K562 (cell line): ENCODE measurements at regions not wholly inside any gene's neighbourhood (a gene's known extent, or its start where the extent isn't known, plus 50 kb on each side); places are given as distances from the start of the nearest gene placed in this dataset.

Experiments
- ATAC-seq: fragments of 200-7000 bp; cut with Tn5 transposase; 3 replicates; pipeline ENCODE4 v1.9.1; 2020; ENCODE audit warnings: moderate library complexity
- BruUV-seq: library from RNA; stranded (reverse); fragments of 400-500 nt; replicated peaks from 2 replicates; lab custom pipeline; 2021; lab: Mats Ljungman, UMichigan
- CTCF ChIA-PET: fragments of 300-600 bp; formaldehyde crosslinking; extraction: SDS; loops from one replicate; lab custom pipeline; 2021; ENCODE audit warnings: low intra/inter-chr PET ratio; lab: Yijun Ruan, JAX
- POLR2A ChIA-PET: fragments of 300-600, 350-650 bp; sonication (Branson Sonifier 250); formaldehyde crosslinking; extraction: SDS; loops from one replicate; lab custom pipeline; 2021; ENCODE audit warnings: antibody characterized with exemption, inconsistent platforms; lab: Yijun Ruan, JAX
- DNase-seq, 4 experiments: peaks; one replicate each; pipeline versions ENCODE4 v3.0.0 to v3.0.0-alpha.2; 2011 to 2018; ENCODE audit warnings: low spot score in 3 of 4, mixed read lengths in 3 of 4; ENCODE audit errors: extremely low read depth in 1 of 4
- FAIRE-seq: peaks from 2 replicates; lab custom pipeline; 2011; peaks lifted over from hg19 to GRCh38; lab: Jason Lieb, UNC
- H2AFZ ChIP-seq: 2 replicates; pipeline ENCODE4 v1.6.0; 2011; ENCODE audit warnings: low read depth, low read length, control low read depth, inconsistent platforms
- H3K27ac ChIP-seq: fragments of 200-600 bp; 3 replicates; pipeline ENCODE4 v1.8.0; 2011; ENCODE audit warnings: low read depth, mild to moderate bottlenecking, control low read depth, inconsistent platforms, low read length, moderate library complexity, mixed read lengths; ENCODE audit errors: extremely low read depth
- H3K27me3 ChIP-seq, 2 experiments: fragments of 300-600 bp in 1 of 2; 2 replicates in 1 of 2; 3 replicates in 1 of 2; pipeline versions ENCODE4 v1.6.0 to v1.8.0; 2011; ENCODE audit warnings: inconsistent platforms in 2 of 2, low read length in 2 of 2, mild to moderate bottlenecking in 1 of 2, mixed read lengths in 1 of 2, moderate library complexity in 1 of 2; ENCODE audit not compliant: control insufficient read depth in 2 of 2, insufficient read depth in 2 of 2
- H3K36me3 ChIP-seq: fragments of 300-600 bp; 3 replicates; pipeline ENCODE4 v1.8.0; 2011; ENCODE audit warnings: mild to moderate bottlenecking, low read length, inconsistent platforms; ENCODE audit not compliant: control insufficient read depth, insufficient read depth
- H3K4me1 ChIP-seq, 2 experiments: fragments of 200-600 bp in 1 of 2; replicated peaks in 1 of 2; 2 replicates in 1 of 2; 3 replicates in 1 of 2; pipeline versions ENCODE4 v1.5.1 to v1.8.0; 2011; ENCODE audit warnings: inconsistent platforms in 2 of 2, low read length in 2 of 2, mild to moderate bottlenecking in 1 of 2, mixed read lengths in 1 of 2, moderate library complexity in 1 of 2; ENCODE audit not compliant: control insufficient read depth in 2 of 2, insufficient read depth in 2 of 2
- H3K4me2 ChIP-seq: 2 replicates; pipeline ENCODE4 v1.6.1; 2011; ENCODE audit warnings: low read length, control low read depth, inconsistent platforms, mixed read lengths; ENCODE audit not compliant: insufficient read depth
- H3K4me3 ChIP-seq: fragments of 200-600 bp; sonication (generic), shearing (Covaris generic); 2 replicates; pipeline ENCODE4 v1.5.1; 2016; ENCODE audit warnings: control low read depth, inconsistent platforms
- H3K79me2 ChIP-seq: fragments of 200-600 bp; 3 replicates; pipeline ENCODE4 v1.8.0; 2011; ENCODE audit warnings: low read length, inconsistent platforms; ENCODE audit not compliant: control insufficient read depth, insufficient read depth
- H3K9ac ChIP-seq, 2 experiments: 2 replicates each; pipeline versions ENCODE4 v1.6.0 to v1.6.1; 2011; ENCODE audit warnings: low read depth in 2 of 2, low read length in 2 of 2, control low read depth in 1 of 2, inconsistent platforms in 1 of 2, mild to moderate bottlenecking in 1 of 2, mixed read lengths in 1 of 2; ENCODE audit not compliant: insufficient read depth in 1 of 2
- H3K9me1 ChIP-seq: one replicate; pipeline ENCODE4 v1.6.0; 2011; ENCODE audit warnings: inconsistent platforms, mild to moderate bottlenecking, low read length, moderate library complexity; ENCODE audit not compliant: control insufficient read depth, insufficient read depth
- H3K9me3 ChIP-seq: replicated peaks from 2 replicates; pipeline ENCODE4 v1.5.1; 2011; ENCODE audit warnings: low read depth, low read length, inconsistent platforms; ENCODE audit not compliant: control insufficient read depth, insufficient read depth
- H4K20me1 ChIP-seq: replicated peaks from 2 replicates; pipeline ENCODE4 v1.6.1; 2011; ENCODE audit warnings: low read length, inconsistent platforms, mixed read lengths; ENCODE audit not compliant: control insufficient read depth, insufficient read depth
- ARID1B ChIP-seq: fragments of 450-650 bp; IDR thresholded peaks from 2 replicates; pipeline ENCODE4 v1.6.1; 2016; ENCODE audit warnings: antibody characterized with exemption, mild to moderate bottlenecking, inconsistent platforms
- CEBPG ChIP-seq, 3 experiments: fragments of 200-800 bp in 1 of 3; sonication (Bioruptor generic) in 1 of 3; sonication (generic) in 1 of 3; formaldehyde crosslinking in 1 of 3; IDR thresholded peaks in 2 of 3; conservative IDR thresholded peaks in 1 of 3; 2 replicates each; pipeline versions ENCODE4 v1.6.1 to v1.8.0; 2016 to 2022; ENCODE audit warnings: missing compliant biosample characterization in 2 of 3, missing genetic modification characterization in 2 of 3, mild to moderate bottlenecking in 1 of 3, missing genetic modification reagents in 1 of 3
- FOXO4 ChIP-seq: fragments of 450-650 bp; formaldehyde crosslinking; IDR thresholded peaks from 2 replicates; pipeline ENCODE4 v1.4.0; 2020; ENCODE audit warnings: mild to moderate bottlenecking, moderate library complexity
- HMGXB4 ChIP-seq: sonication (generic); formaldehyde crosslinking; IDR thresholded peaks from 2 replicates; pipeline ENCODE4 v1.8.1; 2023; ENCODE audit warnings: mild to moderate bottlenecking, missing genetic modification reagents
- LCOR ChIP-seq: sonication (generic); formaldehyde crosslinking; IDR thresholded peaks from 2 replicates; pipeline ENCODE4 v1.8.0; 2022; ENCODE audit warnings: mild to moderate bottlenecking, missing genetic modification reagents
- NR2C2 ChIP-seq, 2 experiments: fragments of 200-800 bp in 1 of 2; sonication (Bioruptor generic) in 1 of 2; sonication (generic) in 1 of 2; formaldehyde crosslinking in 1 of 2; IDR thresholded peaks; 2 replicates each; pipeline versions ENCODE4 v1.6.1 to v1.8.0; 2016 to 2022; ENCODE audit warnings: mild to moderate bottlenecking in 1 of 2, missing compliant biosample characterization in 1 of 2, missing genetic modification characterization in 1 of 2, missing genetic modification reagents in 1 of 2
- THRAP3 ChIP-seq: fragments of 450-650 bp; IDR thresholded peaks from 2 replicates; pipeline ENCODE4 v1.6.1; 2016; ENCODE audit warnings: mild to moderate bottlenecking, inconsistent platforms, borderline replicate concordance
- ZBED1 ChIP-seq: IDR thresholded peaks from 2 replicates; pipeline ENCODE4 v1.6.1; 2014
- ZNF24 ChIP-seq: fragments of 450-650 bp; IDR thresholded peaks from 2 replicates; pipeline ENCODE4 v1.6.1; 2016
- ZNF431 ChIP-seq: sonication (generic); formaldehyde crosslinking; IDR thresholded peaks from 2 replicates; pipeline ENCODE4 v1.8.0; 2022; ENCODE audit warnings: mild to moderate bottlenecking, missing genetic modification reagents
- ZNF583 ChIP-seq: fragments of 250-450 bp; sonication (Bioruptor Pico); IDR thresholded peaks from 2 replicates; pipeline ENCODE4 v1.4.0; 2020
- ZNF778 ChIP-seq: fragments of 450-650 bp; formaldehyde crosslinking; IDR thresholded peaks from 2 replicates; pipeline ENCODE4 v1.4.0; 2020; ENCODE audit warnings: mild to moderate bottlenecking, moderate library complexity
- WGBS: fragments of 100-300 bp; shearing (Covaris generic); methylation state at CpG from one replicate; pipeline ENCODE4 v1.1.6; 2016; ENCODE audit warnings: low coverage, mixed read lengths; ENCODE audit not compliant: insufficient coverage; ENCODE audit errors: missing lambda C conversion rate; 5-methylcytosine and 5-hydroxymethylcytosine counted together
- in situ Hi-C: fragments of 300-500 bp; cut with MboI; formaldehyde crosslinking; loops from 4 replicates; pipeline ENCODE4 v1.15.0; 2018; ENCODE audit warnings: inconsistent platforms, mixed read lengths
- intact Hi-C: fragments of 100-400 bp; cut with micrococcal nuclease; formaldehyde crosslinking; loops from 2 replicates; pipeline ENCODE4 v1.14.2; 2022
- TF ChIP-seq, protein P1 (sequence below): fragments of 450-650 bp; formaldehyde crosslinking; IDR thresholded peaks from 2 replicates; pipeline ENCODE4 v1.4.0; 2020; ENCODE audit warnings: mild to moderate bottlenecking, mixed read lengths
- TF ChIP-seq, protein P2 (sequence below), 2 experiments: fragments of 450-650 bp; IDR thresholded peaks; 2 replicates each; pipeline ENCODE4 v1.6.1; 2016

DNA sequence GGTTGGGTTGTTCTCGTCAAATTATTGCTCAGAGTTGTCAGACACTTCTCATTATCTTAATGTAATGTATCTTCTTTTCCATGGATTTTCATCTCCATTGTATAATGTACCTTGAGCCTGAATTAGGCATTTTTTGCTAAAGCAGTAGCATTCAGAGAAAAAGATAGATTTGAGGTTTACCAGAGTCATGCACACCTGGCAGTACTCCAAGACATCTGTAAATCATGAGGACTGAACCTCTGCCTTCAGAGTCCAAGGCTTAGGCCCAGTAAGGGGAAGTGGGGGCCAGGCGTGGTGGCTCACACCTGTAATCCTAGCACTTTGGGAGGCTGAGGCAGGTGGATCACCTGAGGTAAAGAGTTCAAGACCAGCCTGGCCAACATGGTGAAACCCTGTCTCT lies 624.3 kb upstream of the MBL2 start (continued):
- TF ChIP-seq FOXO4 (CRISPR knock-in tag): no peak
- TF ChIP-seq ZBED1: no peak

GRCh38 chr10:53395449-53395848 lies 622.9 kb upstream of the MBL2 start:
- no peak overlapping the region for H3K27ac ChIP-seq
- no peak overlapping the region for H3K4me3 ChIP-seq
- ATAC-seq (no peak), DNase-seq (no peak), FAIRE-seq (no peak)
- no TSS peak for BruUV-seq
- H3K79me2 ChIP-seq: no peaks in the 10 kb centered on the region
- H3K9me1 ChIP-seq: no peaks in the 10 kb centered on the region
- H3K9me3 ChIP-seq: peaks cover 2% of the 10 kb centered on the region; the same call in 1 of the 2 replicates
- no peaks in the 10 kb centered on the region for H3K36me3 ChIP-seq
- no peak overlapping the region for H3K9ac ChIP-seq
- no peaks in the 10 kb centered on the region for H3K27me3 ChIP-seq
- in situ Hi-C loops: no loop called here
- no peaks in the 10 kb centered on the region for H4K20me1 ChIP-seq
- ChIA-PET POLR2A (no interaction called here), CTCF (no interaction called here)
- no peak overlapping the region for H2AFZ ChIP-seq
- no peaks in the 10 kb centered on the region for H3K4me1 ChIP-seq
- no peak overlapping the region for H3K4me2 ChIP-seq
- WGBS: 0% methylated on average over 5 of the region's 5 CpGs
- intact Hi-C loops: no loop called here
- TF ChIP-seq ZNF778: no peak
- no peak for TF ChIP-seq NR2C2 (CRISPR knock-in tag; IDR thresholded peaks at IDR 0.05)
- no peak for TF ChIP-seq NR2C2 (tag; IDR thresholded peaks at IDR 0.05)
- TF ChIP-seq LCOR (CRISPR knock-in tag): no peak
- TF ChIP-seq CEBPG (CRISPR knock-in tag; IDR thresholded peaks at IDR 0.05): no peak
- no peak for TF ChIP-seq CEBPG (tag; conservative IDR thresholded peaks at IDR 0.05 in 1 of 2, IDR thresholded peaks at IDR 0.05 in 1 of 2)
- TF ChIP-seq HMGXB4 (CRISPR knock-in tag): no peak
- TF ChIP-seq, protein P1, sequence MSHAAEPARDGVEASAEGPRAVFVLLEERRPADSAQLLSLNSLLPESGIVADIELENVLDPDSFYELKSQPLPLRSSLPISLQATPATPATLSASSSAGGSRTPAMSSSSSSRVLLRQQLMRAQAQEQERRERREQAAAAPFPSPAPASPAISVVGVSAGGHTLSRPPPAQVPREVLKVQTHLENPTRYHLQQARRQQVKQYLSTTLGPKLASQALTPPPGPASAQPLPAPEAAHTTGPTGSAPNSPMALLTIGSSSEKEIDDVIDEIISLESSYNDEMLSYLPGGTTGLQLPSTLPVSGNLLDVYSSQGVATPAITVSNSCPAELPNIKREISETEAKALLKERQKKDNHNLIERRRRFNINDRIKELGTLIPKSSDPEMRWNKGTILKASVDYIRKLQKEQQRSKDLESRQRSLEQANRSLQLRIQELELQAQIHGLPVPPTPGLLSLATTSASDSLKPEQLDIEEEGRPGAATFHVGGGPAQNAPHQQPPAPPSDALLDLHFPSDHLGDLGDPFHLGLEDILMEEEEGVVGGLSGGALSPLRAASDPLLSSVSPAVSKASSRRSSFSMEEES: no peak
- TF ChIP-seq FOXO4 (CRISPR knock-in tag): no peak
- TF ChIP-seq, protein P2, sequence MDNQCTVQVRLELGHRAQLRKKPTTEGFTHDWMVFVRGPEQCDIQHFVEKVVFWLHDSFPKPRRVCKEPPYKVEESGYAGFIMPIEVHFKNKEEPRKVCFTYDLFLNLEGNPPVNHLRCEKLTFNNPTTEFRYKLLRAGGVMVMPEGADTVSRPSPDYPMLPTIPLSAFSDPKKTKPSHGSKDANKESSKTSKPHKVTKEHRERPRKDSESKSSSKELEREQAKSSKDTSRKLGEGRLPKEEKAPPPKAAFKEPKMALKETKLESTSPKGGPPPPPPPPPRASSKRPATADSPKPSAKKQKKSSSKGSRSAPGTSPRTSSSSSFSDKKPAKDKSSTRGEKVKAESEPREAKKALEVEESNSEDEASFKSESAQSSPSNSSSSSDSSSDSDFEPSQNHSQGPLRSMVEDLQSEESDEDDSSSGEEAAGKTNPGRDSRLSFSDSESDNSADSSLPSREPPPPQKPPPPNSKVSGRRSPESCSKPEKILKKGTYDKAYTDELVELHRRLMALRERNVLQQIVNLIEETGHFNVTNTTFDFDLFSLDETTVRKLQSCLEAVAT (IDR thresholded peaks at IDR 0.05): no peak
- TF ChIP-seq ZNF24: no peak
- TF ChIP-seq ARID1B: no peak
- TF ChIP-seq THRAP3: no peak
- no peak for TF ChIP-seq ZNF583 (CRISPR knock-in tag)
- no peak for TF ChIP-seq ZNF431
